Pons (tissue), 1 donor: ENCODE measurements at regions not wholly inside any gene's neighbourhood (a gene's known extent, or its start where the extent isn't known, plus 50 kb on each side); places are given as distances from the start of the nearest gene placed in this dataset.

Source experiments
- DNase-seq: peaks from one replicate; pipeline ENCODE4 v3.0.0-alpha.2; 2016; ENCODE audit warnings: low spot score

DNA sequence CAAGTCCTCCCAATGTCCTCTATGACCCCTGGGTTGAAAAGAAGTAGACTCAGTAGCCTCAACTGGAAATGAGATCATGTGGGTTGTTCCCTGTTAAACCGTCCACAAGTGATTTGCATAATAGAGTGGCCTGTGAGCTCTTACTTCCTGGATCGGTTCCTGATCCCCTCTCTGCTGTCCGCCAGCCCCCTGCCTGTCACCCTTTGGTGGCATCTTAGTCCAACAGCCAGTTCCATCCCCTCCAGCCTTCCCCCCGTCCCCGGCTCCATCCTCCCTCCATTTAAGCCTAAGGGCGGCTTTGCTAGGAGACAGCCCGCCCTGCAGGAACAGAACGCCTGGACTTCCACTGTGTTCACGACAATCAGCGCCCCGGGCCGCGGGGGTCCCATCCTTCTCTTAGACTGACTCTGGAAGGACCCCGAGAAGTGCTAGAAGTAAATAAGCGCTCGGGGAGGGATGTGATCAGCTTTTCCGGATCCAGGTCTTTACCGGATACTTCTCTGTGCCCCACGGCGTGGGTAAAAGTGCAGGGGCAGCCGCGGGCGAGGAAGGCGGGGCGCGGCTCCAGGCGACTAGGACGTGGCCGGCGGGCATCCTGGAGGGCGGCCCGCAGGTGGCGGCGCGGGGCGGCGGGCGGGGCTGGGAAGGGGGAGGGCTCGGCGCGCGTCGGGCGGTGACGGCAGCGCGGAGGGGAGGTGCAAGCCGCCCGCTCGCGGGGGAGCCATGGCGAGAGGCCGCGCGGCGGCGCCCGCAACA lies 51.2 kb upstream of the ULK4 start:
- DNase-seq, result peak; percentile 81

DNA sequence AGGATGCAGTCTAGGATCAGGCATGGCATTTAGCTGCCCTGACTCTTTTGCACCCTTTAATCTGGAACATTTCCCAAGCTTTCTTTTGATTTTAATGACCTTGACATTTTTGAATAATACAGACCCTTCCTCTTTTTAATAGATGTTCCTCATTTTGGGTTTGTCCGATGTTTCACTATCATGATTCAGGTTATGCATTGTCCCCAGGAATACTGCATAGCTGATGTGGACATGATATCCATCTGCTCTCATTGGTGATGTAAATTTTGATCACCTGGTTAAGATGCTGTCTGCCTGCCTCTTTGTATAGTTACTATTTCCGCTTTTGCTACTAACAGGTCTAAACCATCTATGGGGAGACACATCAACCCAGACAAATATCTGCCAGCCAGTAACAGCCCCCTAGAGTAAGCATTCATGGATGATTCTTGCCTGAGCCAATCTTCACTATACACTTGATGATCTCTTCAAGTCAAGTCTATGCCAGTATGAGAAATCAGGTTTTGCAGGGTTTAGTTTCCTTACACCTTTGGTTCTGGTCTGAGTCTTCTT lies 50.6 kb upstream of the ULK4 start:
- DNase-seq, result no peak
